GM12874 (cell line): ENCODE measurements at regions not wholly inside any gene's neighbourhood (a gene's known extent, or its start where the extent isn't known, plus 50 kb on each side); places are given as distances from the start of the nearest gene placed in this dataset.

Source experiments
- CTCF ChIP-seq: IDR thresholded peaks from 2 replicates; pipeline ENCODE4 v1.5.1; 2011; ENCODE audit warnings: low read depth, mild to moderate bottlenecking, control low read depth, low read length, moderate library complexity; ENCODE audit not compliant: insufficient read depth

- TF ChIP-seq CTCF: no peak
Observed at GRCh38 chr3:83251490-83251889, 1490.0 kb upstream of the GBE1 start.

- no peak for TF ChIP-seq CTCF
Observed at GRCh38 chr3:83250613-83251012, 1489.2 kb upstream of the GBE1 start.

- no peak for TF ChIP-seq CTCF
Observed at GRCh38 chr3:83248454-83248853, 1487.0 kb upstream of the GBE1 start.

- no peak for TF ChIP-seq CTCF
Observed at GRCh38 chr3:83235180-83235814, 1473.9 kb upstream of the GBE1 start.

GRCh38 chr3:83233715-83234114, 1472.3 kb upstream of the GBE1 start:
- no peak for TF ChIP-seq CTCF

GRCh38 chr3:83230841-83231240, 1469.4 kb upstream of the GBE1 start:
- no peak for TF ChIP-seq CTCF

GRCh38 chr3:83230376-83230775, 1468.9 kb upstream of the GBE1 start:
- TF ChIP-seq CTCF: no peak

GRCh38 chr3:83226751-83227150, 1465.3 kb upstream of the GBE1 start:
- no peak for TF ChIP-seq CTCF
